ENCODE measurements at regions not wholly inside any gene's neighbourhood (a gene's known extent, or its start where the extent isn't known, plus 50 kb on each side); places are given as distances from the start of the nearest gene placed in this dataset.

DNA sequence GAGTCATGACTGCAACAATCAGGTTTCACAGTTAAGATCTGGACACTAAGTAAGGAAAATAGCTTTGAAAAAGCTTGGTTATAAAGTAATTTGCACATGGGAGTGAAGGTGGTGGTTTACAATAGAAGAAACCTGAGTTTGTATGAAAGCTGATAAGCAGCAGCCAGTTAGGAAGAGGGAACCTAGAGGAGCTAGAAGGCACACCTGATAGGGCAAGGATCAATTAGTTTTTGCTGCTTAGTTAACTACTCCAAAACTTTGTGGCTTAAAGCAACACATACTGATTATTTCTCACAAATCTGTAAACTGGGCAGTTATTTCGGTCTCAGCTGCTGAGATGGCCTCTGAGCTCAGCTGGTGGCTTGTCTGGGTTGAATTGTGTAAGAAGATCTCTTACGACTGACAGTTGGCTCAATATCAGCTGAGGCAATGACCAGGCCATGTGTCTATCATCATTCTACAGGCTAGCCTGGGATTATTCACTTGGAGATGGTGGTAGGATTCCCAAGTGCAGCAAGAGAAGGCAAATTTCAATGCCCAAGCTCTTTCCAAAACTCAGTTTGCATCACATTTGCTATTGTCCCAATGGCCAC, 255.0 kb upstream of the PITX2 start:
- TF ChIP-seq CEBPB (IDR thresholded peaks at IDR 0.05) (no peak), NFIC (IDR thresholded peaks at IDR 0.05) (no peak), CREB1 (IDR thresholded peaks at IDR 0.05; ENCODE audit: low read depth) (no peak), YY1 (IDR thresholded peaks at IDR 0.05; ENCODE audit: low read depth) (no peak), RAD21 (IDR thresholded peaks at IDR 0.05; ENCODE audit: low read depth) (no peak), FOXM1 (IDR thresholded peaks at IDR 0.05; ENCODE audit: borderline replicate concordance, low read depth) (no peak), EP300 (IDR thresholded peaks at IDR 0.05; ENCODE audit: borderline replicate concordance) (no peak), EGR1 (IDR thresholded peaks at IDR 0.05) (no peak), TAF1 (IDR thresholded peaks at IDR 0.05; ENCODE audit: low read depth) (no peak)
- TF ChIP-seq, protein P1, sequence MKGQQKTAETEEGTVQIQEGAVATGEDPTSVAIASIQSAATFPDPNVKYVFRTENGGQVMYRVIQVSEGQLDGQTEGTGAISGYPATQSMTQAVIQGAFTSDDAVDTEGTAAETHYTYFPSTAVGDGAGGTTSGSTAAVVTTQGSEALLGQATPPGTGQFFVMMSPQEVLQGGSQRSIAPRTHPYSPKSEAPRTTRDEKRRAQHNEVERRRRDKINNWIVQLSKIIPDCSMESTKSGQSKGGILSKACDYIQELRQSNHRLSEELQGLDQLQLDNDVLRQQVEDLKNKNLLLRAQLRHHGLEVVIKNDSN (IDR thresholded peaks at IDR 0.05), result no peak
- TF ChIP-seq, protein P2, sequence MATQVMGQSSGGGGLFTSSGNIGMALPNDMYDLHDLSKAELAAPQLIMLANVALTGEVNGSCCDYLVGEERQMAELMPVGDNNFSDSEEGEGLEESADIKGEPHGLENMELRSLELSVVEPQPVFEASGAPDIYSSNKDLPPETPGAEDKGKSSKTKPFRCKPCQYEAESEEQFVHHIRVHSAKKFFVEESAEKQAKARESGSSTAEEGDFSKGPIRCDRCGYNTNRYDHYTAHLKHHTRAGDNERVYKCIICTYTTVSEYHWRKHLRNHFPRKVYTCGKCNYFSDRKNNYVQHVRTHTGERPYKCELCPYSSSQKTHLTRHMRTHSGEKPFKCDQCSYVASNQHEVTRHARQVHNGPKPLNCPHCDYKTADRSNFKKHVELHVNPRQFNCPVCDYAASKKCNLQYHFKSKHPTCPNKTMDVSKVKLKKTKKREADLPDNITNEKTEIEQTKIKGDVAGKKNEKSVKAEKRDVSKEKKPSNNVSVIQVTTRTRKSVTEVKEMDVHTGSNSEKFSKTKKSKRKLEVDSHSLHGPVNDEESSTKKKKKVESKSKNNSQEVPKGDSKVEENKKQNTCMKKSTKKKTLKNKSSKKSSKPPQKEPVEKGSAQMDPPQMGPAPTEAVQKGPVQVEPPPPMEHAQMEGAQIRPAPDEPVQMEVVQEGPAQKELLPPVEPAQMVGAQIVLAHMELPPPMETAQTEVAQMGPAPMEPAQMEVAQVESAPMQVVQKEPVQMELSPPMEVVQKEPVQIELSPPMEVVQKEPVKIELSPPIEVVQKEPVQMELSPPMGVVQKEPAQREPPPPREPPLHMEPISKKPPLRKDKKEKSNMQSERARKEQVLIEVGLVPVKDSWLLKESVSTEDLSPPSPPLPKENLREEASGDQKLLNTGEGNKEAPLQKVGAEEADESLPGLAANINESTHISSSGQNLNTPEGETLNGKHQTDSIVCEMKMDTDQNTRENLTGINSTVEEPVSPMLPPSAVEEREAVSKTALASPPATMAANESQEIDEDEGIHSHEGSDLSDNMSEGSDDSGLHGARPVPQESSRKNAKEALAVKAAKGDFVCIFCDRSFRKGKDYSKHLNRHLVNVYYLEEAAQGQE (IDR thresholded peaks at IDR 0.05; ENCODE audit: low read depth), result no peak
- TF ChIP-seq, protein P3, sequence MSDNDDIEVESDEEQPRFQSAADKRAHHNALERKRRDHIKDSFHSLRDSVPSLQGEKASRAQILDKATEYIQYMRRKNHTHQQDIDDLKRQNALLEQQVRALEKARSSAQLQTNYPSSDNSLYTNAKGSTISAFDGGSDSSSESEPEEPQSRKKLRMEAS (IDR thresholded peaks at IDR 0.05), result no peak

Data from Ishikawa (cell line).